GM23338 (cell line): ENCODE measurements at regions not wholly inside any gene's neighbourhood (a gene's known extent, or its start where the extent isn't known, plus 50 kb on each side); places are given as distances from the start of the nearest gene placed in this dataset.

Source experiments
- EZH2 ChIP-seq: fragments of 200-600 bp; sonication (generic); IDR thresholded peaks from one replicate; pipeline ENCODE4 v1.8.0; 2017; ENCODE audit warnings: antibody characterized with exemption, mild to moderate bottlenecking, low read depth; ENCODE audit not compliant: unreplicated experiment
- JUNB ChIP-seq: IDR thresholded peaks from one replicate; pipeline ENCODE4 v1.6.1; 2016; ENCODE audit warnings: antibody characterized with exemption; ENCODE audit not compliant: unreplicated experiment
- POLR2AphosphoS5 ChIP-seq: IDR thresholded peaks from 2 replicates; pipeline ENCODE4 v1.6.1; 2016; ENCODE audit warnings: antibody characterized with exemption, low read depth
- ZNF114 ChIP-seq: fragments of 250-450 bp; sonication (Bioruptor Pico); IDR thresholded peaks from 2 replicates; pipeline ENCODE4 v1.5.0; 2020; ENCODE audit warnings: mild to moderate bottlenecking, moderate library complexity
- ZNF331 ChIP-seq: fragments of 250-450 bp; sonication (Bioruptor Pico); IDR thresholded peaks from 2 replicates; pipeline ENCODE4 v1.5.0; 2020; ENCODE audit warnings: low read depth, mild to moderate bottlenecking, moderate library complexity
- TF ChIP-seq, protein P1 (sequence below): fragments of 250-450 bp; sonication (Bioruptor Pico); IDR thresholded peaks from 2 replicates; pipeline ENCODE4 v1.5.0; 2020; ENCODE audit warnings: mild to moderate bottlenecking, moderate library complexity
- TF ChIP-seq, protein P2 (sequence below): IDR thresholded peaks from 2 replicates; pipeline ENCODE4 v1.6.1; 2016; ENCODE audit warnings: antibody characterized with exemption
- TF ChIP-seq, protein P3 (sequence below): IDR thresholded peaks from one replicate; pipeline ENCODE4 v1.6.1; 2018; ENCODE audit warnings: antibody characterized with exemption; ENCODE audit not compliant: unreplicated experiment

DNA sequence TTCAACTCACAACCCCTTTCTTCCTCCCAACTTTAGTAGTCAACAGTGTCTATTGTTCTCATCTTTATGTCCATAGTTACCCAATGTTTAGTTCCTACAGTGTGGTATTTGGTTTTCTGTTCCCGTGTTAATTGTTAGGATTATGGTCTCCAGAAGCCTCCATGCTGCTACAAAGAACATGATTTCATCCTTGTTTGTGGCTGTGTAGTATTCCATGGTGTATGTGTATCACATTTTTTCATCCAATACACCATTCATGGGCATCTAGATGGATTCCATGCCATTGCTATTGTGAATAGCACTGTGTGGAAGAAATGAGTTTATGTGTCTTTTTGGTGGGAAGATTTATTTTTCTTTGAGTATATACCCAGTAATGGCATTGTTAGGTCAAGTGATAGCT lies 420.3 kb downstream of the XYLT1 start (continued):
- TF ChIP-seq, protein P1, sequence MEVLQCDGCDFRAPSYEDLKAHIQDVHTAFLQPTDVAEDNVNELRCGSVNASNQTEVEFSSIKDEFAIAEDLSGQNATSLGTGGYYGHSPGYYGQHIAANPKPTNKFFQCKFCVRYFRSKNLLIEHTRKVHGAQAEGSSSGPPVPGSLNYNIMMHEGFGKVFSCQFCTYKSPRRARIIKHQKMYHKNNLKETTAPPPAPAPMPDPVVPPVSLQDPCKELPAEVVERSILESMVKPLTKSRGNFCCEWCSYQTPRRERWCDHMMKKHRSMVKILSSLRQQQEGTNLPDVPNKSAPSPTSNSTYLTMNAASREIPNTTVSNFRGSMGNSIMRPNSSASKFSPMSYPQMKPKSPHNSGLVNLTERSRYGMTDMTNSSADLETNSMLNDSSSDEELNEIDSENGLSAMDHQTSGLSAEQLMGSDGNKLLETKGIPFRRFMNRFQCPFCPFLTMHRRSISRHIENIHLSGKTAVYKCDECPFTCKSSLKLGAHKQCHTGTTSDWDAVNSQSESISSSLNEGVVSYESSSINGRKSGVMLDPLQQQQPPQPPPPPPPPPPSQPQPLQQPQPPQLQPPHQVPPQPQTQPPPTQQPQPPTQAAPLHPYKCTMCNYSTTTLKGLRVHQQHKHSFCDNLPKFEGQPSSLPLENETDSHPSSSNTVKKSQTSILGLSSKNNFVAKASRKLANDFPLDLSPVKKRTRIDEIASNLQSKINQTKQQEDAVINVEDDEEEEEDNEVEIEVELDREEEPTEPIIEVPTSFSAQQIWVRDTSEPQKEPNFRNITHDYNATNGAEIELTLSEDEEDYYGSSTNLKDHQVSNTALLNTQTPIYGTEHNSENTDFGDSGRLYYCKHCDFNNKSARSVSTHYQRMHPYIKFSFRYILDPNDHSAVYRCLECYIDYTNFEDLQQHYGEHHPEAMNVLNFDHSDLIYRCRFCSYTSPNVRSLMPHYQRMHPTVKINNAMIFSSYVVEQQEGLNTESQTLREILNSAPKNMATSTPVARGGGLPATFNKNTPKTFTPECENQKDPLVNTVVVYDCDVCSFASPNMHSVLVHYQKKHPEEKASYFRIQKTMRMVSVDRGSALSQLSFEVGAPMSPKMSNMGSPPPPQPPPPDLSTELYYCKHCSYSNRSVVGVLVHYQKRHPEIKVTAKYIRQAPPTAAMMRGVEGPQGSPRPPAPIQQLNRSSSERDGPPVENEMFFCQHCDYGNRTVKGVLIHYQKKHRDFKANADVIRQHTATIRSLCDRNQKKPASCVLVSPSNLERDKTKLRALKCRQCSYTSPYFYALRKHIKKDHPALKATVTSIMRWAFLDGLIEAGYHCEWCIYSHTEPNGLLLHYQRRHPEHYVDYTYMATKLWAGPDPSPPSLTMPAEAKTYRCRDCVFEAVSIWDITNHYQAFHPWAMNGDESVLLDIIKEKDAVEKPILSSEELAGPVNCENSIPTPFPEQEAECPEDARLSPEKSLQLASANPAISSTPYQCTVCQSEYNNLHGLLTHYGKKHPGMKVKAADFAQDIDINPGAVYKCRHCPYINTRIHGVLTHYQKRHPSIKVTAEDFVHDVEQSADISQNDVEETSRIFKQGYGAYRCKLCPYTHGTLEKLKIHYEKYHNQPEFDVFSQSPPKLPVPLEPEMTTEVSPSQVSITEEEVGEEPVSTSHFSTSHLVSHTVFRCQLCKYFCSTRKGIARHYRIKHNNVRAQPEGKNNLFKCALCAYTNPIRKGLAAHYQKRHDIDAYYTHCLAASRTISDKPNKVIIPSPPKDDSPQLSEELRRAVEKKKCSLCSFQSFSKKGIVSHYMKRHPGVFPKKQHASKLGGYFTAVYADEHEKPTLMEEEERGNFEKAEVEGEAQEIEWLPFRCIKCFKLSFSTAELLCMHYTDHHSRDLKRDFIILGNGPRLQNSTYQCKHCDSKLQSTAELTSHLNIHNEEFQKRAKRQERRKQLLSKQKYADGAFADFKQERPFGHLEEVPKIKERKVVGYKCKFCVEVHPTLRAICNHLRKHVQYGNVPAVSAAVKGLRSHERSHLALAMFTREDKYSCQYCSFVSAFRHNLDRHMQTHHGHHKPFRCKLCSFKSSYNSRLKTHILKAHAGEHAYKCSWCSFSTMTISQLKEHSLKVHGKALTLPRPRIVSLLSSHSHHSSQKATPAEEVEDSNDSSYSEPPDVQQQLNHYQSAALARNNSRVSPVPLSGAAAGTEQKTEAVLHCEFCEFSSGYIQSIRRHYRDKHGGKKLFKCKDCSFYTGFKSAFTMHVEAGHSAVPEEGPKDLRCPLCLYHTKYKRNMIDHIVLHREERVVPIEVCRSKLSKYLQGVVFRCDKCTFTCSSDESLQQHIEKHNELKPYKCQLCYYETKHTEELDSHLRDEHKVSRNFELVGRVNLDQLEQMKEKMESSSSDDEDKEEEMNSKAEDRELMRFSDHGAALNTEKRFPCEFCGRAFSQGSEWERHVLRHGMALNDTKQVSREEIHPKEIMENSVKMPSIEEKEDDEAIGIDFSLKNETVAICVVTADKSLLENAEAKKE (CRISPR knock-in tag) = no peak
- TF ChIP-seq ZNF114 (CRISPR knock-in tag) = no peak
- TF ChIP-seq ZNF331 = no peak
- TF ChIP-seq, protein P2, sequence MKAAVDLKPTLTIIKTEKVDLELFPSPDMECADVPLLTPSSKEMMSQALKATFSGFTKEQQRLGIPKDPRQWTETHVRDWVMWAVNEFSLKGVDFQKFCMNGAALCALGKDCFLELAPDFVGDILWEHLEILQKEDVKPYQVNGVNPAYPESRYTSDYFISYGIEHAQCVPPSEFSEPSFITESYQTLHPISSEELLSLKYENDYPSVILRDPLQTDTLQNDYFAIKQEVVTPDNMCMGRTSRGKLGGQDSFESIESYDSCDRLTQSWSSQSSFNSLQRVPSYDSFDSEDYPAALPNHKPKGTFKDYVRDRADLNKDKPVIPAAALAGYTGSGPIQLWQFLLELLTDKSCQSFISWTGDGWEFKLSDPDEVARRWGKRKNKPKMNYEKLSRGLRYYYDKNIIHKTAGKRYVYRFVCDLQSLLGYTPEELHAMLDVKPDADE = no peak
- no peak for TF ChIP-seq EZH2
- TF ChIP-seq, protein P3, sequence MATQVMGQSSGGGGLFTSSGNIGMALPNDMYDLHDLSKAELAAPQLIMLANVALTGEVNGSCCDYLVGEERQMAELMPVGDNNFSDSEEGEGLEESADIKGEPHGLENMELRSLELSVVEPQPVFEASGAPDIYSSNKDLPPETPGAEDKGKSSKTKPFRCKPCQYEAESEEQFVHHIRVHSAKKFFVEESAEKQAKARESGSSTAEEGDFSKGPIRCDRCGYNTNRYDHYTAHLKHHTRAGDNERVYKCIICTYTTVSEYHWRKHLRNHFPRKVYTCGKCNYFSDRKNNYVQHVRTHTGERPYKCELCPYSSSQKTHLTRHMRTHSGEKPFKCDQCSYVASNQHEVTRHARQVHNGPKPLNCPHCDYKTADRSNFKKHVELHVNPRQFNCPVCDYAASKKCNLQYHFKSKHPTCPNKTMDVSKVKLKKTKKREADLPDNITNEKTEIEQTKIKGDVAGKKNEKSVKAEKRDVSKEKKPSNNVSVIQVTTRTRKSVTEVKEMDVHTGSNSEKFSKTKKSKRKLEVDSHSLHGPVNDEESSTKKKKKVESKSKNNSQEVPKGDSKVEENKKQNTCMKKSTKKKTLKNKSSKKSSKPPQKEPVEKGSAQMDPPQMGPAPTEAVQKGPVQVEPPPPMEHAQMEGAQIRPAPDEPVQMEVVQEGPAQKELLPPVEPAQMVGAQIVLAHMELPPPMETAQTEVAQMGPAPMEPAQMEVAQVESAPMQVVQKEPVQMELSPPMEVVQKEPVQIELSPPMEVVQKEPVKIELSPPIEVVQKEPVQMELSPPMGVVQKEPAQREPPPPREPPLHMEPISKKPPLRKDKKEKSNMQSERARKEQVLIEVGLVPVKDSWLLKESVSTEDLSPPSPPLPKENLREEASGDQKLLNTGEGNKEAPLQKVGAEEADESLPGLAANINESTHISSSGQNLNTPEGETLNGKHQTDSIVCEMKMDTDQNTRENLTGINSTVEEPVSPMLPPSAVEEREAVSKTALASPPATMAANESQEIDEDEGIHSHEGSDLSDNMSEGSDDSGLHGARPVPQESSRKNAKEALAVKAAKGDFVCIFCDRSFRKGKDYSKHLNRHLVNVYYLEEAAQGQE = no peak
- no peak for TF ChIP-seq JUNB
- no peak for TF ChIP-seq POLR2AphosphoS5
